Gastroesophageal sphincter (tissue), 4 donors: ENCODE measurements at regions not wholly inside any gene's neighbourhood (a gene's known extent, or its start where the extent isn't known, plus 50 kb on each side); places are given as distances from the start of the nearest gene placed in this dataset.

Experiments used
- ATAC-seq: fragments of 150-250 bp; one replicate; pipeline ENCODE4 v1.9.1; 2016; ENCODE audit warnings: mild to moderate bottlenecking, moderate library complexity
- H3K27ac ChIP-seq, 4 donors: fragments of 200-600 bp; sonication (generic) in 3 of 4; 1 replicate in 3 of 4; 2 replicates in 1 of 4; pipeline ENCODE4 v1.5.1; 2016 to 2019
- H3K27me3 ChIP-seq: fragments of 200-600 bp; sonication (generic); one replicate; pipeline ENCODE4 v1.5.1; 2019
- H3K36me3 ChIP-seq, 2 donors: fragments of 200-600 bp; sonication (generic); one replicate each; pipeline ENCODE4 v1.5.1; 2019; ENCODE audit warnings: control low read depth in 1 of 2
- H3K4me1 ChIP-seq, 3 donors: fragments of 200-600 bp; sonication (generic); 1 replicate in 2 of 3; 2 replicates in 1 of 3; pipeline ENCODE4 v1.5.1; 2016 to 2019; ENCODE audit warnings: control low read depth in 2 of 3
- H3K4me3 ChIP-seq, 2 donors: fragments of 200-600 bp; sonication (generic); one replicate each; pipeline ENCODE4 v1.5.1; 2019; ENCODE audit warnings: mild to moderate bottlenecking in 1 of 2, moderate library complexity in 1 of 2
- H3K9me3 ChIP-seq, 3 donors: fragments of 200-600 bp; sonication (generic); one replicate each; pipeline ENCODE4 v1.5.1; 2017 to 2019; ENCODE audit warnings: control low read depth in 2 of 3
- EP300 ChIP-seq: sonication (generic); formaldehyde crosslinking; IDR thresholded peaks from one replicate; pipeline ENCODE4 v1.6.1; 2017; ENCODE audit warnings: antibody characterized with exemption, mild to moderate bottlenecking
- POLR2A ChIP-seq, 2 donors: fragments of 450-650 bp; IDR thresholded peaks; one replicate each; pipeline ENCODE4 v1.6.1; 2017; ENCODE audit warnings: antibody characterized with exemption in 2 of 2, mild to moderate bottlenecking in 2 of 2, moderate library complexity in 1 of 2
- POLR2AphosphoS5 ChIP-seq: sonication (generic); formaldehyde crosslinking; IDR thresholded peaks from one replicate; pipeline ENCODE4 v1.6.1; 2017; ENCODE audit warnings: antibody characterized with exemption
- WGBS, 2 donors: methylation state at CpG; one replicate each; pipeline ENCODE4 v1.1.5; 2018; ENCODE audit warnings: low coverage in 1 of 2; 5-methylcytosine and 5-hydroxymethylcytosine counted together
- TF ChIP-seq, protein P1 (sequence below), 4 experiments: fragments of 200-600 bp in 2 of 4; fragments of 450-650 bp in 2 of 4; sonication (generic) in 1 of 4; IDR thresholded peaks; one replicate each; pipeline ENCODE4 v1.5.1; 2017 to 2019; ENCODE audit warnings: antibody characterized with exemption in 4 of 4, mild to moderate bottlenecking in 2 of 4, moderate library complexity in 2 of 4

DNA sequence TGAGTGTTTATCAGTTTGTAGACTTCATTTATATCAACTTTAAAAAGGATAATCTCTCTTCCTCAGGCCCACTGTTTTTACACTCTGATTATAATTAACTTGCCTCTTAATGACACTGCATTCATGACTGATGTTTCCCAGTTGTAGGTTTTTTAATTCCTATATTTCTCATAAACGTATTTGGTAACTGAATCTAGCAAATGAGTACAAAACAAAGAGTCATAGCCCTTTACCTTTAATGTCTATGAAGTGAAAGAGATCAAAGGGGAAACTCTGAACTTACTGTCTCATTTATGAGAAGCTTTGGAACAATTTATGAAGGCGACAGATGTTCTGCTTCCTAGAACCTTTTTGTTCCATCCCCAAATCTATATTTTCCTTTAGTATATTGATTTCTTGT, 56.6 kb upstream of the ABCA1 start:
- H3K27ac ChIP-seq: no peak overlapping the region
- H3K9me3 ChIP-seq: no peaks in the 10 kb centered on the region
- no peaks in the 10 kb centered on the region for H3K27me3 ChIP-seq
- no peak for TF ChIP-seq EP300
- TF ChIP-seq, protein P1, sequence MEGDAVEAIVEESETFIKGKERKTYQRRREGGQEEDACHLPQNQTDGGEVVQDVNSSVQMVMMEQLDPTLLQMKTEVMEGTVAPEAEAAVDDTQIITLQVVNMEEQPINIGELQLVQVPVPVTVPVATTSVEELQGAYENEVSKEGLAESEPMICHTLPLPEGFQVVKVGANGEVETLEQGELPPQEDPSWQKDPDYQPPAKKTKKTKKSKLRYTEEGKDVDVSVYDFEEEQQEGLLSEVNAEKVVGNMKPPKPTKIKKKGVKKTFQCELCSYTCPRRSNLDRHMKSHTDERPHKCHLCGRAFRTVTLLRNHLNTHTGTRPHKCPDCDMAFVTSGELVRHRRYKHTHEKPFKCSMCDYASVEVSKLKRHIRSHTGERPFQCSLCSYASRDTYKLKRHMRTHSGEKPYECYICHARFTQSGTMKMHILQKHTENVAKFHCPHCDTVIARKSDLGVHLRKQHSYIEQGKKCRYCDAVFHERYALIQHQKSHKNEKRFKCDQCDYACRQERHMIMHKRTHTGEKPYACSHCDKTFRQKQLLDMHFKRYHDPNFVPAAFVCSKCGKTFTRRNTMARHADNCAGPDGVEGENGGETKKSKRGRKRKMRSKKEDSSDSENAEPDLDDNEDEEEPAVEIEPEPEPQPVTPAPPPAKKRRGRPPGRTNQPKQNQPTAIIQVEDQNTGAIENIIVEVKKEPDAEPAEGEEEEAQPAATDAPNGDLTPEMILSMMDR (IDR thresholded peaks at IDR 0.05): no peak
- no peak for ATAC-seq
- H3K4me1 ChIP-seq: peaks cover 0 to 26% (median 4%) of the 10 kb centered on the region in 3 donors
- H3K36me3 ChIP-seq: no peaks in the 10 kb centered on the region
- H3K4me3 ChIP-seq: no peak overlapping the region
- WGBS, 2 donors: 51 to 73% methylated on average over 2 of the region's 2 CpGs

DNA sequence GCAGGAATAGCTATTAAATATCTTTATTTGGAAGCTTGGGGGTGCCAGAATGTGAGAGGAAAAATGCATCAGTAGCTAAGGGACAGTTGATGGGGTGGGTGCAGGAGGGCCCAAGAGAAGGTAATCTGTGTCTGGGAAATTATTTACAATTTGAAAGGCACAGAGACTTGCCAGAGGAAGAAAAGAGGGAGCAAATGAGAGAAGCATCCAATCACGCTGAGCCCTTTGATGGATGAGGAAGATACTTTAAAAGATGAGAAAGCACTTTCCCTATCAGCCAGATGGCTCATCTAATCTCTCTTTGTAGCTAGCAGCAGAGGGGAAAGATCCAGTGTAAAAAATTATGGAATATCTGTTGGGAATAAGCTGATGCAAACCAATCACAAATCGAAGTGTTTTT, 57.0 kb upstream of the ABCA1 start:
- WGBS, 2 donors: 58 to 64% methylated on average over 2 of the region's 2 CpGs
- no peaks in the 10 kb centered on the region for H3K9me3 ChIP-seq
- no peaks in the 10 kb centered on the region for H3K36me3 ChIP-seq
- TF ChIP-seq POLR2AphosphoS5 (no peak), EP300 (no peak), POLR2A (IDR thresholded peaks at IDR 0.05) (no peak)
- TF ChIP-seq, protein P1 (IDR thresholded peaks at IDR 0.05): no peak
- peaks cover 0 to 27% (median 4%) of the 10 kb centered on the region in 3 donors for H3K4me1 ChIP-seq
- no peaks in the 10 kb centered on the region for H3K27me3 ChIP-seq
- H3K4me3 ChIP-seq: no peak overlapping the region
- ATAC-seq: no peak
- H3K27ac ChIP-seq: no peak overlapping the region

DNA sequence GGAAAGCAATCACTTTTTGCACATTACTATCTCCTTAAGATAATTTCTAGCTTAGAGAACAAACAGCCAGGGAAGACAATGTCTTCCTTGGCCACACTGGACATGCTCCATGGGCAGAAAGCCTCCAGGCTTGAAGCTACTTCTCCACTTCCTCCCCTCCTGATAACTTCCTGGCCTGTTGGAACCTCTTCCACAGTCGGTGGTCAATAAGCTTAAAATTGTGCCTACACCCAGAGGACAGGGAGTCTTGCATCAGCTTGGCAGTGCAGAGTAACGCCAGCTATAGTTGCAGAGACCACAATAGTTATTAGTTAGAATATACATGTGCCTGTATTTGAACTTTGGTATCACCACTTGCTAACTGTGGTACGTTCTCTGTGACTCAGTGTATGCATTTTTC, 58.1 kb upstream of the ABCA1 start:
- 69 to 100% methylated on average over 2 to 3 of the region's 3 CpGs for WGBS, 2 donors
- Histone ChIP-seq H3K4me3 (no peak overlapping the region), H3K9me3 (no peaks in the 10 kb centered on the region), H3K36me3 (no peaks in the 10 kb centered on the region), H3K4me1 (peaks cover 4 to 39% (median 9%) of the 10 kb centered on the region in 3 donors), H3K27ac (no peak overlapping the region), H3K27me3 (no peaks in the 10 kb centered on the region)
- TF ChIP-seq, protein P1 (IDR thresholded peaks at IDR 0.05): no peak
- no peak for TF ChIP-seq POLR2A (IDR thresholded peaks at IDR 0.05)
- TF ChIP-seq POLR2AphosphoS5: no peak
- TF ChIP-seq EP300: no peak
- ATAC-seq: no peak

DNA sequence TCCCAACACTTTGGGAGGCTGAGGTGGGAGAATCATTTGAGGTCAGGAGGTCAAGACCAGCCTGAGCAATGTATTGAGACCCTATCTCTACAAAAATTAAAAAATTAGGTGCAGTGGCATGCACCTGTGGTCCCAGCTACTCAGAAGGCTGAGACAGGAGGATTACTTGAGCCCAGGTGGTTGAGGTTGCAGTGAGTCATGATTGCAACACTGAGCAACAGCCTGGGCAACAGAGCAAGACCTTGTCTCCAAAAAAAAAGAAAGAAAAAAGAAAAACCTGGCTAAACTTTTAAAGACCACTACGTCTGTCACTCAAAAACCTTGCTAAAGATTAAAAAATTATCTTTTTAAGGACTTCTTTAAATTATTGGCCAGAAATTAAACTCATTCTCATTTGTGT, 59.8 kb upstream of the ABCA1 start:
- WGBS, 2 donors: 100% methylated on average over 1 of the region's 1 CpG
- peaks cover 13 to 46% (median 18%) of the 10 kb centered on the region in 3 donors for H3K4me1 ChIP-seq
- H3K9me3 ChIP-seq: no peaks in the 10 kb centered on the region
- H3K36me3 ChIP-seq: no peaks in the 10 kb centered on the region
- H3K27ac ChIP-seq: no peak overlapping the region
- H3K4me3 ChIP-seq: no peak overlapping the region
- no peak for ATAC-seq
- no peak for TF ChIP-seq EP300
- TF ChIP-seq, protein P1 (IDR thresholded peaks at IDR 0.05): no peak
- no peaks in the 10 kb centered on the region for H3K27me3 ChIP-seq

DNA sequence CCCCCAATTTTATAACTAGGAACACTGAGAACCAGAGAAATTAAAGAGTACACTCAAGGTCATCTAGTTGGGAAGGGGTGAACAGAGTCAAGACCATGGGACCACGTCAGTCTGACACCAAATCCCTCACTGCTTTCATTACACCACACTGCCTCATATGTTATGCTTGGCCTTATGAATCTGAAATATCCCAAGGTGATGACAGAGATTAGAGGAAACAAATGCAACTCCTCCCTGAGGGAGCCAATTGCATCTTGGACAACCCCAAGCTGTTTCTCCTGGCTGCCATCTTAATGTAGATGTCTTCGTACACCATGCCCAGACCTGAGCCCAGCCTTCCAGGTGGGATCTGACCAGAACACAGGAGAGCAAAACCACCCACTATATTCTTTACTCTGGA, 60.6 kb upstream of the ABCA1 start:
- no peak for ATAC-seq
- H3K27me3 ChIP-seq: no peaks in the 10 kb centered on the region
- no peaks in the 10 kb centered on the region for H3K36me3 ChIP-seq
- 60 to 94% methylated on average over 1 to 2 of the region's 2 CpGs for WGBS, 2 donors
- no peak overlapping the region for H3K4me3 ChIP-seq
- H3K27ac ChIP-seq: no peak overlapping the region
- TF ChIP-seq EP300 (no peak), POLR2A (IDR thresholded peaks at IDR 0.05) (no peak), POLR2AphosphoS5 (no peak)
- TF ChIP-seq, protein P1 (IDR thresholded peaks at IDR 0.05): no peak
- no peaks in the 10 kb centered on the region for H3K9me3 ChIP-seq
- peaks cover 15 to 46% (median 26%) of the 10 kb centered on the region in 3 donors for H3K4me1 ChIP-seq
